Vagina (tissue), 2 donors: ENCODE measurements at regions not wholly inside any gene's neighbourhood (a gene's known extent, or its start where the extent isn't known, plus 50 kb on each side); places are given as distances from the start of the nearest gene placed in this dataset.

Experiments used
- POLR2A ChIP-seq, 2 donors: fragments of 450-650 bp; IDR thresholded peaks; one replicate each; pipeline ENCODE4 v1.6.1; 2017; ENCODE audit warnings: antibody characterized with exemption in 2 of 2, mild to moderate bottlenecking in 2 of 2, moderate library complexity in 2 of 2
- POLR2AphosphoS5 ChIP-seq, 2 donors: sonication (generic); formaldehyde crosslinking; IDR thresholded peaks; one replicate each; pipeline ENCODE4 v1.9.0; 2017; ENCODE audit warnings: antibody characterized with exemption in 2 of 2, mild to moderate bottlenecking in 2 of 2, low read depth in 1 of 2; ENCODE audit not compliant: insufficient read depth in 1 of 2
- TF ChIP-seq, protein P1 (sequence below), 3 experiments: fragments of 450-650 bp in 2 of 3; fragments of 200-600 bp in 1 of 3; sonication (generic) in 1 of 3; IDR thresholded peaks; one replicate each; pipeline ENCODE4 v1.5.1; 2017 to 2019; ENCODE audit warnings: antibody characterized with exemption in 3 of 3, mild to moderate bottlenecking in 2 of 3, moderate library complexity in 2 of 3

DNA sequence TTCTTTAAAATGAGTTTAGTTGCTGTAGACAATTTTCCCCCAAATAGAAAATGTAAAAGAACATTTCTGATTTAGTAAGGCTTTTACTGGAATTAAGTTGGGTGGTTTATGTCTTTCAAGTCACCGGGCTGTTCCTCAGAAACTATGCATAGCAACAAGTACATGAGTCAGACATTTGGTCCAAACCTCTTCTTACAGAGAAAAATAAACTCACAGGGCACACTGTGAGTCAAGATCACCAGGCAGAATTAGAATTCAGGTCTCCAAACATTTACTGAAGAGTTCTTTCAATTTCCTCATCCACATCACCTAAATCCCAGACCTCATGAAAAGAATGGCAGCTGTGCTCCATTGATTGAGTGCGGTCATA lies 476.1 kb upstream of the SOX5 start:
- TF ChIP-seq, protein P1, sequence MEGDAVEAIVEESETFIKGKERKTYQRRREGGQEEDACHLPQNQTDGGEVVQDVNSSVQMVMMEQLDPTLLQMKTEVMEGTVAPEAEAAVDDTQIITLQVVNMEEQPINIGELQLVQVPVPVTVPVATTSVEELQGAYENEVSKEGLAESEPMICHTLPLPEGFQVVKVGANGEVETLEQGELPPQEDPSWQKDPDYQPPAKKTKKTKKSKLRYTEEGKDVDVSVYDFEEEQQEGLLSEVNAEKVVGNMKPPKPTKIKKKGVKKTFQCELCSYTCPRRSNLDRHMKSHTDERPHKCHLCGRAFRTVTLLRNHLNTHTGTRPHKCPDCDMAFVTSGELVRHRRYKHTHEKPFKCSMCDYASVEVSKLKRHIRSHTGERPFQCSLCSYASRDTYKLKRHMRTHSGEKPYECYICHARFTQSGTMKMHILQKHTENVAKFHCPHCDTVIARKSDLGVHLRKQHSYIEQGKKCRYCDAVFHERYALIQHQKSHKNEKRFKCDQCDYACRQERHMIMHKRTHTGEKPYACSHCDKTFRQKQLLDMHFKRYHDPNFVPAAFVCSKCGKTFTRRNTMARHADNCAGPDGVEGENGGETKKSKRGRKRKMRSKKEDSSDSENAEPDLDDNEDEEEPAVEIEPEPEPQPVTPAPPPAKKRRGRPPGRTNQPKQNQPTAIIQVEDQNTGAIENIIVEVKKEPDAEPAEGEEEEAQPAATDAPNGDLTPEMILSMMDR (IDR thresholded peaks at IDR 0.05): no peak
- no peak for TF ChIP-seq POLR2A (IDR thresholded peaks at IDR 0.05)
- no peak for TF ChIP-seq POLR2AphosphoS5 (IDR thresholded peaks at IDR 0.05; ENCODE audit: insufficient read depth in 1 of 2, low read depth in 1 of 2)
